Vagina (tissue), 2 donors: ENCODE measurements at regions not wholly inside any gene's neighbourhood (a gene's known extent, or its start where the extent isn't known, plus 50 kb on each side); places are given as distances from the start of the nearest gene placed in this dataset.

ENCODE experiments used
- POLR2A ChIP-seq, 2 donors: fragments of 450-650 bp; IDR thresholded peaks; one replicate each; pipeline ENCODE4 v1.6.1; 2017; ENCODE audit warnings: antibody characterized with exemption in 2 of 2, mild to moderate bottlenecking in 2 of 2, moderate library complexity in 2 of 2
- TF ChIP-seq, protein P1 (sequence below), 3 experiments: fragments of 450-650 bp in 2 of 3; fragments of 200-600 bp in 1 of 3; sonication (generic) in 1 of 3; IDR thresholded peaks; one replicate each; pipeline ENCODE4 v1.5.1; 2017 to 2019; ENCODE audit warnings: antibody characterized with exemption in 3 of 3, mild to moderate bottlenecking in 2 of 3, moderate library complexity in 2 of 3

DNA sequence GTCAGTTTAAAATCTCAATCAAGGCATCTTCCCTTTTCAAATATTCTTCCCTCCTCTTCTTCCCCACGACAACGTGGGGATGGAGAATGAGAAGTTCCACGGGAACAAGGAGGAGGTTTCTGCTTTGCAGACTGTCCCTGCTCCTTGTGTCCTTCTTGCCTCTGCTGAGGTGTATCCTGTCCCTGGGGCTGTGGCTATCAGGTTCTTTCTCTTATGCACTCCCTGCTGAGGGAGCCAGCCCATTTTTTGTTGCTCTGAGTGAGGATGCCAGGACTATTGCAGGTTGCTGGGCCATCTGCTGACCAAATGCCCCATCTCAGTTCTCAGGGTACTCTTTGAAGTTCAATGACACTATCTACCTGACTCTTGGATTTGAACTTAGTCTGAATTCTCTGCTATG lies 533.6 kb downstream of the RNF144B start:
- TF ChIP-seq, protein P1, sequence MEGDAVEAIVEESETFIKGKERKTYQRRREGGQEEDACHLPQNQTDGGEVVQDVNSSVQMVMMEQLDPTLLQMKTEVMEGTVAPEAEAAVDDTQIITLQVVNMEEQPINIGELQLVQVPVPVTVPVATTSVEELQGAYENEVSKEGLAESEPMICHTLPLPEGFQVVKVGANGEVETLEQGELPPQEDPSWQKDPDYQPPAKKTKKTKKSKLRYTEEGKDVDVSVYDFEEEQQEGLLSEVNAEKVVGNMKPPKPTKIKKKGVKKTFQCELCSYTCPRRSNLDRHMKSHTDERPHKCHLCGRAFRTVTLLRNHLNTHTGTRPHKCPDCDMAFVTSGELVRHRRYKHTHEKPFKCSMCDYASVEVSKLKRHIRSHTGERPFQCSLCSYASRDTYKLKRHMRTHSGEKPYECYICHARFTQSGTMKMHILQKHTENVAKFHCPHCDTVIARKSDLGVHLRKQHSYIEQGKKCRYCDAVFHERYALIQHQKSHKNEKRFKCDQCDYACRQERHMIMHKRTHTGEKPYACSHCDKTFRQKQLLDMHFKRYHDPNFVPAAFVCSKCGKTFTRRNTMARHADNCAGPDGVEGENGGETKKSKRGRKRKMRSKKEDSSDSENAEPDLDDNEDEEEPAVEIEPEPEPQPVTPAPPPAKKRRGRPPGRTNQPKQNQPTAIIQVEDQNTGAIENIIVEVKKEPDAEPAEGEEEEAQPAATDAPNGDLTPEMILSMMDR (IDR thresholded peaks at IDR 0.05) = no peak
- TF ChIP-seq POLR2A (IDR thresholded peaks at IDR 0.05) = no peak
